Liver (tissue), 8 donors: ENCODE measurements at regions not wholly inside any gene's neighbourhood (a gene's known extent, or its start where the extent isn't known, plus 50 kb on each side); places are given as distances from the start of the nearest gene placed in this dataset.

Experiments used
- DNase-seq: peaks from one replicate; pipeline ENCODE4 v3.0.0-alpha.2; 2017; ENCODE audit warnings: low spot score
- H3K27ac ChIP-seq, 2 donors: one replicate each; pipeline ENCODE4 v1.7.0; 2013; ENCODE audit warnings: inconsistent platforms in 2 of 2, low read length in 2 of 2, control low read depth in 1 of 2, low read depth in 1 of 2, mild to moderate bottlenecking in 1 of 2
- H3K27me3 ChIP-seq, 4 donors: one replicate each; pipeline versions ENCODE4 v1.6.1 to v1.7.0; 2013; ENCODE audit warnings: low read length in 3 of 4, inconsistent platforms in 1 of 4, mild to moderate bottlenecking in 1 of 4, moderate library complexity in 1 of 4; ENCODE audit not compliant: control insufficient read depth in 4 of 4, insufficient read depth in 4 of 4
- H3K36me3 ChIP-seq, 4 donors: one replicate each; pipeline versions ENCODE4 v1.6.1 to v1.7.0; 2013; ENCODE audit warnings: low read length in 3 of 4, mild to moderate bottlenecking in 3 of 4, low read depth in 1 of 4, moderate library complexity in 1 of 4; ENCODE audit not compliant: control insufficient read depth in 4 of 4, insufficient read depth in 3 of 4
- H3K4me1 ChIP-seq, 4 donors: one replicate each; pipeline versions ENCODE4 v1.6.1 to v1.7.0; 2013; ENCODE audit warnings: low read length in 3 of 4, mild to moderate bottlenecking in 3 of 4, moderate library complexity in 1 of 4; ENCODE audit not compliant: control insufficient read depth in 4 of 4, insufficient read depth in 4 of 4
- H3K4me3 ChIP-seq, 3 donors: one replicate each; pipeline versions ENCODE4 v1.6.1 to v1.7.0; 2013; ENCODE audit warnings: low read length in 3 of 3, control low read depth in 1 of 3, low read depth in 1 of 3, mild to moderate bottlenecking in 1 of 3
- H3K9ac ChIP-seq, 2 donors: one replicate each; pipeline ENCODE4 v1.7.0; 2013; ENCODE audit warnings: low read length in 2 of 2, mild to moderate bottlenecking in 2 of 2, moderate library complexity in 2 of 2, control low read depth in 1 of 2, low read depth in 1 of 2
- H3K9me3 ChIP-seq, 4 donors: one replicate each; pipeline versions ENCODE4 v1.6.1 to v1.7.0; 2013; ENCODE audit warnings: low read length in 3 of 4; ENCODE audit not compliant: control insufficient read depth in 4 of 4
- ATF3 ChIP-seq: IDR thresholded peaks from 2 replicates; pipeline ENCODE4 v1.6.1; 2016; ENCODE audit warnings: antibody characterized with exemption
- EGR1 ChIP-seq, 2 donors: IDR thresholded peaks; 2 replicates each; pipeline ENCODE4 v1.6.1; 2016 to 2018; ENCODE audit warnings: antibody characterized with exemption in 2 of 2, low read depth in 2 of 2
- FOXA1 ChIP-seq: IDR thresholded peaks from 2 replicates; pipeline ENCODE4 v1.6.1; 2016; ENCODE audit warnings: antibody characterized with exemption
- FOXA2 ChIP-seq: IDR thresholded peaks from 2 replicates; pipeline ENCODE4 v1.6.1; 2016; ENCODE audit warnings: antibody characterized with exemption
- HNF4A ChIP-seq, 2 donors: conservative IDR thresholded peaks; 2 replicates each; pipeline ENCODE4 v1.6.1; 2016; ENCODE audit warnings: antibody characterized with exemption in 2 of 2, mild to moderate bottlenecking in 2 of 2
- HNF4G ChIP-seq: IDR thresholded peaks from 2 replicates; pipeline ENCODE4 v1.6.1; 2016; ENCODE audit warnings: antibody characterized with exemption
- JUND ChIP-seq, 2 donors: IDR thresholded peaks; 2 replicates each; pipeline ENCODE4 v1.6.1; 2016; ENCODE audit warnings: antibody characterized with exemption in 2 of 2
- MAX ChIP-seq: IDR thresholded peaks from 2 replicates; pipeline ENCODE4 v1.6.1; 2016; ENCODE audit warnings: antibody characterized with exemption
- NR2F2 ChIP-seq: IDR thresholded peaks from 2 replicates; pipeline ENCODE4 v1.6.1; 2016; ENCODE audit warnings: antibody characterized with exemption
- RAD21 ChIP-seq, 2 donors: IDR thresholded peaks; 2 replicates each; pipeline ENCODE4 v1.6.1; 2016; ENCODE audit warnings: antibody characterized with exemption in 2 of 2, mild to moderate bottlenecking in 2 of 2
- RXRA ChIP-seq, 2 donors: IDR thresholded peaks; 2 replicates each; pipeline ENCODE4 v1.6.1; 2017 to 2018; ENCODE audit warnings: antibody characterized with exemption in 2 of 2, mild to moderate bottlenecking in 1 of 2
- SP1 ChIP-seq: IDR thresholded peaks from 2 replicates; pipeline ENCODE4 v1.6.1; 2018; ENCODE audit warnings: antibody characterized with exemption, mild to moderate bottlenecking
- TAF1 ChIP-seq: conservative IDR thresholded peaks from 2 replicates; pipeline ENCODE4 v1.6.1; 2016; ENCODE audit warnings: antibody characterized with exemption, mild to moderate bottlenecking
- YY1 ChIP-seq: IDR thresholded peaks from 2 replicates; pipeline ENCODE4 v1.6.1; 2016; ENCODE audit warnings: antibody characterized with exemption, mild to moderate bottlenecking
- WGBS: extraction: QIAGEN DNeasy Blood & Tissue Kit; methylation state at CpG from one replicate; pipeline ENCODE4 v1.1.7; 2013; 5-methylcytosine and 5-hydroxymethylcytosine counted together
- TF ChIP-seq, protein P1 (sequence below): fragments of 150-350 bp; IDR thresholded peaks from 2 replicates; pipeline ENCODE4 v1.5.1; 2017; ENCODE audit warnings: improper control_type of control experiment, low read depth, low read length; ENCODE audit not compliant: missing input control
- TF ChIP-seq, protein P2 (sequence below): IDR thresholded peaks from 2 replicates; pipeline ENCODE4 v1.6.1; 2016; ENCODE audit warnings: antibody characterized with exemption, mild to moderate bottlenecking
- TF ChIP-seq, protein P3 (sequence below): IDR thresholded peaks from 2 replicates; pipeline ENCODE4 v1.6.1; 2016; ENCODE audit warnings: antibody characterized with exemption
- donor health status: healthy.
- donor health status: healthy.
- donor health status: healthy.
- donor health status: healthy.
- donor health status: healthy.

DNA sequence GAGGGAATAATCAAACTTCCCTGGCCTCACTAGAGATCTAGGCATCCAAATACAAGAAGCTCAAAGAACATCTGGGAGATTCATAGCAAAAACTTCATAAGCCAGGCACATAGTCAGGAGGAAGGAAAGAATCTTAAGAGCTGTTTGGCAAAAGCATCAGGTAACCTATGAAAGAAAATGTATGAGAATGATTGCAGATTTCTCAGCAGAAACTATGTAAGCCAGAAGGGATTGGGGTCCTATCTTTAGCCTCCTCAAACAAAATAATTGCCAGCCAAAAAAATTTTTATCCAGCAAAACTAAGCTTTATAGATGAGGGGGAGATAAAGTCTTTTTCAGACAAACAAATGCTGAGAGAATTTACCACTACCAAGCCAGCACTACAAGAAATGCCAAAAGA, 1036.3 kb downstream of the TBL1XR1 start:
- no peak for TF ChIP-seq FOXA2
- TF ChIP-seq, protein P1, sequence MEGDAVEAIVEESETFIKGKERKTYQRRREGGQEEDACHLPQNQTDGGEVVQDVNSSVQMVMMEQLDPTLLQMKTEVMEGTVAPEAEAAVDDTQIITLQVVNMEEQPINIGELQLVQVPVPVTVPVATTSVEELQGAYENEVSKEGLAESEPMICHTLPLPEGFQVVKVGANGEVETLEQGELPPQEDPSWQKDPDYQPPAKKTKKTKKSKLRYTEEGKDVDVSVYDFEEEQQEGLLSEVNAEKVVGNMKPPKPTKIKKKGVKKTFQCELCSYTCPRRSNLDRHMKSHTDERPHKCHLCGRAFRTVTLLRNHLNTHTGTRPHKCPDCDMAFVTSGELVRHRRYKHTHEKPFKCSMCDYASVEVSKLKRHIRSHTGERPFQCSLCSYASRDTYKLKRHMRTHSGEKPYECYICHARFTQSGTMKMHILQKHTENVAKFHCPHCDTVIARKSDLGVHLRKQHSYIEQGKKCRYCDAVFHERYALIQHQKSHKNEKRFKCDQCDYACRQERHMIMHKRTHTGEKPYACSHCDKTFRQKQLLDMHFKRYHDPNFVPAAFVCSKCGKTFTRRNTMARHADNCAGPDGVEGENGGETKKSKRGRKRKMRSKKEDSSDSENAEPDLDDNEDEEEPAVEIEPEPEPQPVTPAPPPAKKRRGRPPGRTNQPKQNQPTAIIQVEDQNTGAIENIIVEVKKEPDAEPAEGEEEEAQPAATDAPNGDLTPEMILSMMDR: no peak
- TF ChIP-seq SP1: no peak
- no peak for TF ChIP-seq RAD21 (IDR thresholded peaks at IDR 0.05)
- TF ChIP-seq FOXA1: no peak
- no peak for TF ChIP-seq JUND (IDR thresholded peaks at IDR 0.05)
- TF ChIP-seq HNF4G: no peak
- TF ChIP-seq HNF4A (conservative IDR thresholded peaks at IDR 0.05): no peak
- no peak for TF ChIP-seq YY1
- no peak for TF ChIP-seq ATF3
- TF ChIP-seq EGR1 (IDR thresholded peaks at IDR 0.05; ENCODE audit: low read depth in 2 of 2): no peak
- no peak for TF ChIP-seq MAX
- no peak for TF ChIP-seq NR2F2
- no peak for TF ChIP-seq TAF1
- TF ChIP-seq, protein P2, sequence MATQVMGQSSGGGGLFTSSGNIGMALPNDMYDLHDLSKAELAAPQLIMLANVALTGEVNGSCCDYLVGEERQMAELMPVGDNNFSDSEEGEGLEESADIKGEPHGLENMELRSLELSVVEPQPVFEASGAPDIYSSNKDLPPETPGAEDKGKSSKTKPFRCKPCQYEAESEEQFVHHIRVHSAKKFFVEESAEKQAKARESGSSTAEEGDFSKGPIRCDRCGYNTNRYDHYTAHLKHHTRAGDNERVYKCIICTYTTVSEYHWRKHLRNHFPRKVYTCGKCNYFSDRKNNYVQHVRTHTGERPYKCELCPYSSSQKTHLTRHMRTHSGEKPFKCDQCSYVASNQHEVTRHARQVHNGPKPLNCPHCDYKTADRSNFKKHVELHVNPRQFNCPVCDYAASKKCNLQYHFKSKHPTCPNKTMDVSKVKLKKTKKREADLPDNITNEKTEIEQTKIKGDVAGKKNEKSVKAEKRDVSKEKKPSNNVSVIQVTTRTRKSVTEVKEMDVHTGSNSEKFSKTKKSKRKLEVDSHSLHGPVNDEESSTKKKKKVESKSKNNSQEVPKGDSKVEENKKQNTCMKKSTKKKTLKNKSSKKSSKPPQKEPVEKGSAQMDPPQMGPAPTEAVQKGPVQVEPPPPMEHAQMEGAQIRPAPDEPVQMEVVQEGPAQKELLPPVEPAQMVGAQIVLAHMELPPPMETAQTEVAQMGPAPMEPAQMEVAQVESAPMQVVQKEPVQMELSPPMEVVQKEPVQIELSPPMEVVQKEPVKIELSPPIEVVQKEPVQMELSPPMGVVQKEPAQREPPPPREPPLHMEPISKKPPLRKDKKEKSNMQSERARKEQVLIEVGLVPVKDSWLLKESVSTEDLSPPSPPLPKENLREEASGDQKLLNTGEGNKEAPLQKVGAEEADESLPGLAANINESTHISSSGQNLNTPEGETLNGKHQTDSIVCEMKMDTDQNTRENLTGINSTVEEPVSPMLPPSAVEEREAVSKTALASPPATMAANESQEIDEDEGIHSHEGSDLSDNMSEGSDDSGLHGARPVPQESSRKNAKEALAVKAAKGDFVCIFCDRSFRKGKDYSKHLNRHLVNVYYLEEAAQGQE: no peak
- Histone ChIP-seq H3K27ac (no peak overlapping the region), H3K4me3 (no peak overlapping the region), H3K9ac (no peak overlapping the region), H3K36me3 (no peaks in the 10 kb centered on the region), H3K4me1 (no peaks in the 10 kb centered on the region), H3K9me3 (peaks cover 0 to 5% (median 0%) of the 10 kb centered on the region in 4 donors), H3K27me3 (no peaks in the 10 kb centered on the region)
- no peak for DNase-seq

DNA sequence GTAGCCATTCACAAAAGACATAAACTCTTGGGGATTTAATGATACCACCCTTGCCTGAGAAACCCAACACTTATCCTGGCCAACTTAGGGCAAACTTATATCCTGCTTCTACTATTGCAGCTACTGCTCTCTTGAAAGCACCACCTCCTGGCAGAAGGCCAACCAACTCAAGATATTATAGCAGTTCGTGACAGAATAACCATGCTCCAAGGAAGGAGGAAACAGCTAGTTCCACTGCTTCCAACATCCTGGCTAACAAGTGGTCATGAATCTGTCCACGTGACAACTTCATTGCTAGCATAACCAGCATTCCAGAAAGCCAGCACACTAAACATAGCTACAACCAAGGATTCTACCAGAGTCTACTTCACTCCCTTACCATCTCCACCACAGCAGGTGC, 1037.5 kb downstream of the TBL1XR1 start:
- H3K27me3 ChIP-seq: no peaks in the 10 kb centered on the region
- H3K9me3 ChIP-seq: peaks cover 0 to 5% (median 0%) of the 10 kb centered on the region in 4 donors
- DNase-seq: no peak
- H3K27ac ChIP-seq: no peak overlapping the region
- 65% methylated on average over 2 of the region's 2 CpGs for WGBS
- H3K9ac ChIP-seq: no peak overlapping the region
- no peaks in the 10 kb centered on the region for H3K4me1 ChIP-seq
- no peaks in the 10 kb centered on the region for H3K36me3 ChIP-seq
- H3K4me3 ChIP-seq: no peak overlapping the region
- no peak for TF ChIP-seq EGR1 (IDR thresholded peaks at IDR 0.05; ENCODE audit: low read depth in 2 of 2)
- no peak for TF ChIP-seq HNF4A (conservative IDR thresholded peaks at IDR 0.05)
- no peak for TF ChIP-seq JUND (IDR thresholded peaks at IDR 0.05)
- TF ChIP-seq MAX: no peak
- no peak for TF ChIP-seq SP1
- no peak for TF ChIP-seq RXRA (IDR thresholded peaks at IDR 0.05)
- no peak for TF ChIP-seq NR2F2
- TF ChIP-seq, protein P2: no peak
- TF ChIP-seq RAD21 (IDR thresholded peaks at IDR 0.05): no peak
- no peak for TF ChIP-seq FOXA2
- TF ChIP-seq, protein P1: no peak
- TF ChIP-seq FOXA1: no peak
- no peak for TF ChIP-seq ATF3
- TF ChIP-seq, protein P3, sequence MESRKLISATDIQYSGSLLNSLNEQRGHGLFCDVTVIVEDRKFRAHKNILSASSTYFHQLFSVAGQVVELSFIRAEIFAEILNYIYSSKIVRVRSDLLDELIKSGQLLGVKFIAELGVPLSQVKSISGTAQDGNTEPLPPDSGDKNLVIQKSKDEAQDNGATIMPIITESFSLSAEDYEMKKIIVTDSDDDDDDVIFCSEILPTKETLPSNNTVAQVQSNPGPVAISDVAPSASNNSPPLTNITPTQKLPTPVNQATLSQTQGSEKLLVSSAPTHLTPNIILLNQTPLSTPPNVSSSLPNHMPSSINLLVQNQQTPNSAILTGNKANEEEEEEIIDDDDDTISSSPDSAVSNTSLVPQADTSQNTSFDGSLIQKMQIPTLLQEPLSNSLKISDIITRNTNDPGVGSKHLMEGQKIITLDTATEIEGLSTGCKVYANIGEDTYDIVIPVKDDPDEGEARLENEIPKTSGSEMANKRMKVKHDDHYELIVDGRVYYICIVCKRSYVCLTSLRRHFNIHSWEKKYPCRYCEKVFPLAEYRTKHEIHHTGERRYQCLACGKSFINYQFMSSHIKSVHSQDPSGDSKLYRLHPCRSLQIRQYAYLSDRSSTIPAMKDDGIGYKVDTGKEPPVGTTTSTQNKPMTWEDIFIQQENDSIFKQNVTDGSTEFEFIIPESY: no peak
